ENCODE measurements at regions not wholly inside any gene's neighbourhood (a gene's known extent, or its start where the extent isn't known, plus 50 kb on each side); places are given as distances from the start of the nearest gene placed in this dataset.

DNA sequence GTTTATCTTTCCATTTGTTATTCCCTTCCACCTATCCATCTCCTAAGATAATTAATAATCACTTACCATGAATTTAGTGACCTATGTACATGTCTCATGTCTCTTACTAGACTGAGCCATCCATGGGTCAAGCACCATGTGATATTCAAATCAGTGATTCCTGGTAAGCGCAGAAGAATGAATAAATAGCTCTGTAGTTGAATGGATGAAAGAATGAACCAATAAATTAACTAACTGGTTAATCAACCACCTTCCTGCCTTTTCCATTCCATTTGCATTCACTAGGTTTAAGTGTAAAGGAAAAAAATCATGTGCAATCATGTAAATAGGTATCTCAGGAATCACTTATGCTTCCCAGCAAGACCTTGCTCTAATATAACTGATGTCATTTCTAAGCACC lies 779.5 kb downstream of the NTRK3 start:
- TF ChIP-seq, protein P1, sequence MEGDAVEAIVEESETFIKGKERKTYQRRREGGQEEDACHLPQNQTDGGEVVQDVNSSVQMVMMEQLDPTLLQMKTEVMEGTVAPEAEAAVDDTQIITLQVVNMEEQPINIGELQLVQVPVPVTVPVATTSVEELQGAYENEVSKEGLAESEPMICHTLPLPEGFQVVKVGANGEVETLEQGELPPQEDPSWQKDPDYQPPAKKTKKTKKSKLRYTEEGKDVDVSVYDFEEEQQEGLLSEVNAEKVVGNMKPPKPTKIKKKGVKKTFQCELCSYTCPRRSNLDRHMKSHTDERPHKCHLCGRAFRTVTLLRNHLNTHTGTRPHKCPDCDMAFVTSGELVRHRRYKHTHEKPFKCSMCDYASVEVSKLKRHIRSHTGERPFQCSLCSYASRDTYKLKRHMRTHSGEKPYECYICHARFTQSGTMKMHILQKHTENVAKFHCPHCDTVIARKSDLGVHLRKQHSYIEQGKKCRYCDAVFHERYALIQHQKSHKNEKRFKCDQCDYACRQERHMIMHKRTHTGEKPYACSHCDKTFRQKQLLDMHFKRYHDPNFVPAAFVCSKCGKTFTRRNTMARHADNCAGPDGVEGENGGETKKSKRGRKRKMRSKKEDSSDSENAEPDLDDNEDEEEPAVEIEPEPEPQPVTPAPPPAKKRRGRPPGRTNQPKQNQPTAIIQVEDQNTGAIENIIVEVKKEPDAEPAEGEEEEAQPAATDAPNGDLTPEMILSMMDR (IDR thresholded peaks at IDR 0.05) = no peak
- TF ChIP-seq POLR2A (IDR thresholded peaks at IDR 0.05) (no peak), EP300 (IDR thresholded peaks at IDR 0.05) (no peak)
